ENCODE measurements at regions not wholly inside any gene's neighbourhood (a gene's known extent, or its start where the extent isn't known, plus 50 kb on each side); places are given as distances from the start of the nearest gene placed in this dataset.

DNA sequence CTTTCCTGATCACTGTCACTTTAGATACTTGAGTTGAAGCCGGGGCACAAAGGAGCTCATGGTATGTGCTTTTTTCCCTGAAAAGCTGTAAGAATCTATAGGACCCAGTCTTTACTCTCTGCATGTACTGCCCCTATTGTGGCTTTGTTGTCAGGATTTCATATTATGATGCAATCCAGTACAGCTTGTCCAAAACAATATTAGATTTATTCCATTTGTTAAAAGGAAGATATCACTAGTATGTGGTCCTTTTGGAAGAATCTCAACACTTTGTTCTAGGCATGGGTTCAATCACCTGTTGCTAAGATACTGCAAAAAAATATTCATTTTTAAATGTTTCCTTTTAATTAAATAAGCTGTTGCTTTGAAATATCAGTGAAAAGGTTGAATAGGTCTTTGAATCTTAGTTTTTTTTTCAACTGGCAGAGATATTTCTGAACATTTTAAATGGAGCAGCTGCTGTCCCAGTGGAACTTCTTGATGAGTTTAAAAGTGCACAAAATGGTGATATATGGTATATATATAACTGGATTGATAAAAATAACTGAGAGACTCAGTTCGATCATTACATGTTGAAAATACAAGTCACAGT lies 256.6 kb upstream of the NT5C1B start:
- 0% methylated on average over 2 of the region's 2 CpGs for WGBS (ENCODE audit: insufficient coverage, low coverage, missing lambda C conversion rate)
- in situ Hi-C loops (cut with MboI): no loop called here

More for the DNA sequence above, 256.6 kb upstream of the NT5C1B start:
- ATAC-seq (no peak), DNase-seq (ENCODE audit: extremely low read depth in 1 of 4, low spot score in 3 of 4) (no peak), FAIRE-seq (no peak)
- H3K27ac ChIP-seq (ENCODE audit: extremely low read depth, low read depth, low read length): no peak overlapping the region
- H3K79me2 ChIP-seq (ENCODE audit: control insufficient read depth, insufficient read depth, low read length): no peaks in the 10 kb centered on the region
- no peaks in the 10 kb centered on the region for H3K9me3 ChIP-seq (replicated peaks; ENCODE audit: control insufficient read depth, insufficient read depth, low read depth, low read length)
- no peak overlapping the region for H3K4me2 ChIP-seq (ENCODE audit: insufficient read depth, low read length)
- CTCF ChIA-PET (ENCODE audit: low intra/inter-chr PET ratio): no interaction called here
- POLR2A ChIA-PET: no interaction called here
- no TSS peak for BruUV-seq (replicated peaks)
- no peak overlapping the region for H3K4me3 ChIP-seq
- H4K20me1 ChIP-seq (replicated peaks; ENCODE audit: control insufficient read depth, insufficient read depth, low read length): no peaks in the 10 kb centered on the region
- H3K9me1 ChIP-seq (ENCODE audit: control insufficient read depth, insufficient read depth, low read length): no peaks in the 10 kb centered on the region
- no peak overlapping the region for H3K9ac ChIP-seq (ENCODE audit: insufficient read depth in 1 of 2, low read depth in 2 of 2, low read length in 2 of 2)
- no peaks in the 10 kb centered on the region for H3K27me3 ChIP-seq (ENCODE audit: control insufficient read depth in 2 of 2, insufficient read depth in 2 of 2, low read length in 2 of 2)
- TF ChIP-seq U2AF2 (optimal IDR thresholded peaks at IDR 0.05; ENCODE audit: low read depth, low read length) (no peak), SRSF3 (IDR thresholded peaks at IDR 0.05; ENCODE audit: insufficient read depth, low read length) (no peak), MCM7 (IDR thresholded peaks at IDR 0.05) (no peak), ZFX (CRISPR knock-in tag; IDR thresholded peaks at IDR 0.05) (no peak), MAFK (IDR thresholded peaks at IDR 0.05; ENCODE audit: low read length) (no peak), ZNF717 (CRISPR knock-in tag; IDR thresholded peaks at IDR 0.05) (no peak), NR2C2 (CRISPR knock-in tag; IDR thresholded peaks at IDR 0.05) (no peak), NR2C2 (tag; IDR thresholded peaks at IDR 0.05) (no peak)
- TF ChIP-seq, protein P1, sequence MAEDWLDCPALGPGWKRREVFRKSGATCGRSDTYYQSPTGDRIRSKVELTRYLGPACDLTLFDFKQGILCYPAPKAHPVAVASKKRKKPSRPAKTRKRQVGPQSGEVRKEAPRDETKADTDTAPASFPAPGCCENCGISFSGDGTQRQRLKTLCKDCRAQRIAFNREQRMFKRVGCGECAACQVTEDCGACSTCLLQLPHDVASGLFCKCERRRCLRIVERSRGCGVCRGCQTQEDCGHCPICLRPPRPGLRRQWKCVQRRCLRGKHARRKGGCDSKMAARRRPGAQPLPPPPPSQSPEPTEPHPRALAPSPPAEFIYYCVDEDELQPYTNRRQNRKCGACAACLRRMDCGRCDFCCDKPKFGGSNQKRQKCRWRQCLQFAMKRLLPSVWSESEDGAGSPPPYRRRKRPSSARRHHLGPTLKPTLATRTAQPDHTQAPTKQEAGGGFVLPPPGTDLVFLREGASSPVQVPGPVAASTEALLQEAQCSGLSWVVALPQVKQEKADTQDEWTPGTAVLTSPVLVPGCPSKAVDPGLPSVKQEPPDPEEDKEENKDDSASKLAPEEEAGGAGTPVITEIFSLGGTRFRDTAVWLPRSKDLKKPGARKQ (CRISPR knock-in tag; IDR thresholded peaks at IDR 0.05): no peak
- TF ChIP-seq, protein P2, sequence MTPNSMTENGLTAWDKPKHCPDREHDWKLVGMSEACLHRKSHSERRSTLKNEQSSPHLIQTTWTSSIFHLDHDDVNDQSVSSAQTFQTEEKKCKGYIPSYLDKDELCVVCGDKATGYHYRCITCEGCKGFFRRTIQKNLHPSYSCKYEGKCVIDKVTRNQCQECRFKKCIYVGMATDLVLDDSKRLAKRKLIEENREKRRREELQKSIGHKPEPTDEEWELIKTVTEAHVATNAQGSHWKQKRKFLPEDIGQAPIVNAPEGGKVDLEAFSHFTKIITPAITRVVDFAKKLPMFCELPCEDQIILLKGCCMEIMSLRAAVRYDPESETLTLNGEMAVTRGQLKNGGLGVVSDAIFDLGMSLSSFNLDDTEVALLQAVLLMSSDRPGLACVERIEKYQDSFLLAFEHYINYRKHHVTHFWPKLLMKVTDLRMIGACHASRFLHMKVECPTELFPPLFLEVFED (CRISPR knock-in tag; conservative IDR thresholded peaks at IDR 0.05): no peak
- TF ChIP-seq, protein P3, sequence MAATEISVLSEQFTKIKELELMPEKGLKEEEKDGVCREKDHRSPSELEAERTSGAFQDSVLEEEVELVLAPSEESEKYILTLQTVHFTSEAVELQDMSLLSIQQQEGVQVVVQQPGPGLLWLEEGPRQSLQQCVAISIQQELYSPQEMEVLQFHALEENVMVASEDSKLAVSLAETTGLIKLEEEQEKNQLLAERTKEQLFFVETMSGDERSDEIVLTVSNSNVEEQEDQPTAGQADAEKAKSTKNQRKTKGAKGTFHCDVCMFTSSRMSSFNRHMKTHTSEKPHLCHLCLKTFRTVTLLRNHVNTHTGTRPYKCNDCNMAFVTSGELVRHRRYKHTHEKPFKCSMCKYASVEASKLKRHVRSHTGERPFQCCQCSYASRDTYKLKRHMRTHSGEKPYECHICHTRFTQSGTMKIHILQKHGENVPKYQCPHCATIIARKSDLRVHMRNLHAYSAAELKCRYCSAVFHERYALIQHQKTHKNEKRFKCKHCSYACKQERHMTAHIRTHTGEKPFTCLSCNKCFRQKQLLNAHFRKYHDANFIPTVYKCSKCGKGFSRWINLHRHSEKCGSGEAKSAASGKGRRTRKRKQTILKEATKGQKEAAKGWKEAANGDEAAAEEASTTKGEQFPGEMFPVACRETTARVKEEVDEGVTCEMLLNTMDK (IDR thresholded peaks at IDR 0.05; ENCODE audit: borderline replicate concordance, insufficient read depth, low read depth, low read length, poor library complexity, severe bottlenecking): no peak
- intact Hi-C loops (cut with micrococcal nuclease): no loop called here
- no peak overlapping the region for H2AFZ ChIP-seq (ENCODE audit: low read depth, low read length)
- H3K4me1 ChIP-seq (replicated peaks in 1 of 2; ENCODE audit: control insufficient read depth in 2 of 2, insufficient read depth in 2 of 2, low read length in 2 of 2): no peaks in the 10 kb centered on the region
- no peaks in the 10 kb centered on the region for H3K36me3 ChIP-seq (ENCODE audit: control insufficient read depth, insufficient read depth, low read length)
